ENCODE measurements at regions not wholly inside any gene's neighbourhood (a gene's known extent, or its start where the extent isn't known, plus 50 kb on each side); places are given as distances from the start of the nearest gene placed in this dataset.

GRCh38 chr7:136640977-136641376, 227.5 kb upstream of the CHRM2 start:
- no peak for TF ChIP-seq Cebpa-rat (IDR thresholded peaks at IDR 0.05)
- no peaks in the 10 kb centered on the region for H3K27me3 ChIP-seq
- no peaks in the 10 kb centered on the region for H3K36me3 ChIP-seq
- no peaks in the 10 kb centered on the region for H3K4me1 ChIP-seq
- H4K20me1 ChIP-seq, result no peaks in the 10 kb centered on the region
- H3K9me3 ChIP-seq (replicated peaks in 1 of 11), result no peaks in the 10 kb centered on the region
- H3K4me2 ChIP-seq, result no peak overlapping the region
- H3K27ac ChIP-seq, result no peak overlapping the region
- no peak overlapping the region for H3K9ac ChIP-seq
- H3K4me3 ChIP-seq, result no peak overlapping the region

DNA sequence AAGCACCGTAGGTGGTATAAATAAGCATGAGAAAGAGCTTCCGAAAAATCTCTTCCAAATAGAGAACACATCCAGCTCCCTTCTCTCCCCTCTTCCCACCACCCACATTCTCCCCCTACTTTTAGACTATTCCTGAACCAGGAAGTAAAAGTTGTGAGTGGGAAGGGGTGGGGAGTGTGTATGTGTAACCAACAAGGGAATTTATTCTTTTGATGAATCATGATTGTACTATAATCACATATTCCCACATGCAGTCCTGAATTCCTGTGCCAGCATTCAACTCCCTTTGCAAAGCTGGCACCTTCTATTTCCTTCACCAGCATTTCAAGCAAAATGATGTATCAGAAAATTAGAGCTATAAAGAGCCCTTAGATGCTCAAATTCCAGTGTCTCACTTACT, 230.6 kb upstream of the CHRM2 start:
- H3K9me3 ChIP-seq (replicated peaks in 1 of 11), result no peaks in the 10 kb centered on the region
- no peaks in the 10 kb centered on the region for H4K20me1 ChIP-seq
- H3K9ac ChIP-seq, result no peak overlapping the region
- H3K27me3 ChIP-seq, result no peaks in the 10 kb centered on the region
- no peaks in the 10 kb centered on the region for H3K36me3 ChIP-seq
- no peak for TF ChIP-seq Cebpa-rat (IDR thresholded peaks at IDR 0.05)
- H3K4me3 ChIP-seq, result no peak overlapping the region
- no peak overlapping the region for H3K4me2 ChIP-seq
- no peaks in the 10 kb centered on the region for H3K4me1 ChIP-seq
- no peak overlapping the region for H3K27ac ChIP-seq

DNA sequence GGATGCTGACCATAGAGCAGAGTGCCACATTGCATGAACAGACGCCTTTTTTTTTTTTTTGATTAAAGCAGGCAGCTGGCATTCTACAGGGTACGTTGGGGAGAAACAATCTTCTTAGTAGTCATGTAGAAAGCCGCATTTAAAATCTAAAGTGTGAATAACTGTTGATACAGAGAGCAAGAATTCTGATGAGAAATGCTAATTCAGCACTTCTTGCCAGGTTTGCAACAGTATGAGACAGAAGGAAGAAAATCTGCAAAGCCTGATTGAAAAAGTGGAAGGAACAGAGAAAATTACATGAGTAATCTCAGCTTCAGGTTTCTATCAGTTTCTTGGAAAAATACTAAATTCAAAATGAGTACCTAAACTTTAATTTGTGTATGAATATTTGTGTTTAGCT, 232.7 kb upstream of the CHRM2 start:
- Histone ChIP-seq H3K4me3 (no peak overlapping the region), H3K27me3 (no peaks in the 10 kb centered on the region), H3K9me3 (replicated peaks in 1 of 11) (no peaks in the 10 kb centered on the region), H3K4me1 (no peaks in the 10 kb centered on the region), H3K27ac (no peak overlapping the region), H3K36me3 (no peaks in the 10 kb centered on the region), H4K20me1 (no peaks in the 10 kb centered on the region), H3K9ac (no peak overlapping the region), H3K4me2 (no peak overlapping the region)
- TF ChIP-seq Cebpa-rat (IDR thresholded peaks at IDR 0.05), result no peak

DNA sequence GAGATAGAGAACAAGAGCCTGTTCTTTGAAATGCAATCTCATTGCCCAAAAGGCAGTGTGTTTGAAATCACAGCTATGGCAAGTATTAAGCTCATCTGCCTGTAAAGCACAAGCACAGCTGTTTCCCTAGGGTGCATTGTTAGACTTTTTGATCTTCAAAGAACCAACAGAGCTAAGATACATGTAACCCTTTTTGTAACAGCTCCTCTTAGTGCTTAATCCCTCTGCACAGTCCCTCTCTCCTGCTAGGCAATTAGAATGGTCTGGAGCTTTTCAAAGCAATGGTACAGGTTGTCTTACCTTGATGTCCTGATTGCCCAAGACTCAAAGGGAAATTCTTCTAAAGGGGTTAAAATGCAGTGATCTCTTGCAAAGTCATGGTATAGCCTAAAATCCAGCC, 249.6 kb upstream of the CHRM2 start:
- Histone ChIP-seq H4K20me1 (no peaks in the 10 kb centered on the region), H3K27me3 (no peaks in the 10 kb centered on the region), H3K36me3 (no peaks in the 10 kb centered on the region), H3K27ac (no peak overlapping the region), H3K9me3 (replicated peaks in 1 of 11) (0 out of 22 replicates have a peak, but pooled peaks cover 0 to under 1% (median 0%) of the 10 kb centered on the region in 11 experiments), H3K4me1 (no peaks in the 10 kb centered on the region), H3K4me3 (no peak overlapping the region), H3K4me2 (no peak overlapping the region), H3K9ac (no peak overlapping the region)
- TF ChIP-seq Cebpa-rat (IDR thresholded peaks at IDR 0.05), result no peak

DNA sequence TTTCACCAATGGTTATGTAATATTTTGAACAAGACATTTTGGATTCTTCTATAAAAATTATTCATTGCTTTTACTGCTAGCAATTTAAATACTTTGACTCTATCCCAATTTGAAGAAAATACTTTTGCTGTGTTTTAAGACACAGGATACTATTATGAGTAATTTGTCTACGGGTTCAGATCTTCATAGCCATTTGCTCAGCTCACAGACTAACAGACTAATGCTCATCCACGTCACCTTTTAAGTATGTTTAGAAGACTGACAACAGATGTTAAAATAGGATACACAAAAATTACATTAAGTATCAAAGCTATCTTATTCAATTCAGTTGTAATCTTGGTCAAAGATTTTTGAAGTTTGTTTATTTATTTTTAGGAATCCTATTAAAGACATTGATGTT, 251.3 kb upstream of the CHRM2 start:
- H3K4me1 ChIP-seq, result no peaks in the 10 kb centered on the region
- no peaks in the 10 kb centered on the region for H4K20me1 ChIP-seq
- no peaks in the 10 kb centered on the region for H3K9me3 ChIP-seq (replicated peaks in 1 of 11)
- no peak overlapping the region for H3K9ac ChIP-seq
- H3K27ac ChIP-seq, result no peak overlapping the region
- H3K27me3 ChIP-seq, result no peaks in the 10 kb centered on the region
- no peaks in the 10 kb centered on the region for H3K36me3 ChIP-seq
- TF ChIP-seq Cebpa-rat (IDR thresholded peaks at IDR 0.05), result no peak
- no peak overlapping the region for H3K4me2 ChIP-seq
- no peak overlapping the region for H3K4me3 ChIP-seq

DNA sequence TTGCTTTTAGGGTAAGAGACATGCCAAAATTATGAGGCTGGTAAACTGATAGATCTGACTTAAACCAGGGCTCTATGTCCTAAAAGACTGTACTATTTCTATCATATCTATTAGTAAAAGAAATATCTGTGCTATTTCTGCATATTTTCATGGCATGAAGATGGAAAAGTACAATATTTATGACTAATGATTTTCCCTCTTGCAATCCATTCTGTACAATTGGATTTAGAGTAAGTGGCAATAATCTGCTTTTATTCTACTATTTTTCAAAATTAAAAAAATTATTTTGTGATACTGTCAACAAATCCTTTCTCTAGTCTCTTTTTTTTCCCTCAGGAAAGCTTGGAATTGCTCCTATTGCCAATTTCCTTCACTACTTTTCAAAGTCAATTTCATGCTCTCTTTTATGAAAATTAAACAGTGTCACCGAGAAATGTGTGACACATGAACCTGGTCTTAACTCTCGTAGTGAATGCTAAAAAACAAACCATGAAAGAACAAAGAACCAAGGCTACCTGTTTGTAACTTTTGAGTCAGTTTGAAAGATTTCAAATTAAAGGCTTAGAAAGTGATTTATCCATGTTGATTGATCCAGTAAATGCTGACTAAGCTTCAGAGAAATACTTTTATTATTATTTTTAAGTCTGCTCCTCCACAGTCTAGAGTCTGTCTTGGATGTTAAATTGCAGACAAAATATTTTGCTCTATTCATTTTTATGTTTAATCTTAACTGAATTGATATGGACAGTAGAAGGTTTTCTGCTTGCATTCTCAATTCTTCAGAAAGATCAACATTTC, 262.7 kb upstream of the CHRM2 start:
- Histone ChIP-seq H3K27ac (no peak overlapping the region), H4K20me1 (no peaks in the 10 kb centered on the region), H3K9me3 (replicated peaks in 1 of 11) (peaks cover 0 to 11% (median 0%) of the 10 kb centered on the region in 11 experiments; a peak in 6 of 22 replicates), H3K36me3 (no peaks in the 10 kb centered on the region), H3K4me2 (no peak overlapping the region), H3K9ac (no peak overlapping the region), H3K4me1 (no peaks in the 10 kb centered on the region), H3K27me3 (no peaks in the 10 kb centered on the region), H3K4me3 (no peak overlapping the region)
- TF ChIP-seq Cebpa-rat (IDR thresholded peaks at IDR 0.05), result no peak

- H3K27me3 ChIP-seq, result no peaks in the 10 kb centered on the region
- H3K27ac ChIP-seq, result no peak overlapping the region
- no peaks in the 10 kb centered on the region for H3K36me3 ChIP-seq
- H3K4me3 ChIP-seq, result no peak overlapping the region
- H3K4me2 ChIP-seq, result no peak overlapping the region
- no peaks in the 10 kb centered on the region for H3K4me1 ChIP-seq
- H3K9me3 ChIP-seq (replicated peaks in 1 of 11), result peaks cover 0 to 11% (median 0%) of the 10 kb centered on the region in 11 experiments; a peak in 4 of 22 replicates
- no peak for TF ChIP-seq Cebpa-rat (IDR thresholded peaks at IDR 0.05)
- H4K20me1 ChIP-seq, result no peaks in the 10 kb centered on the region
- H3K9ac ChIP-seq, result no peak overlapping the region
These were observed 266.7 kb upstream of the CHRM2 start for GRCh38 chr7:136601772-136602171.

DNA sequence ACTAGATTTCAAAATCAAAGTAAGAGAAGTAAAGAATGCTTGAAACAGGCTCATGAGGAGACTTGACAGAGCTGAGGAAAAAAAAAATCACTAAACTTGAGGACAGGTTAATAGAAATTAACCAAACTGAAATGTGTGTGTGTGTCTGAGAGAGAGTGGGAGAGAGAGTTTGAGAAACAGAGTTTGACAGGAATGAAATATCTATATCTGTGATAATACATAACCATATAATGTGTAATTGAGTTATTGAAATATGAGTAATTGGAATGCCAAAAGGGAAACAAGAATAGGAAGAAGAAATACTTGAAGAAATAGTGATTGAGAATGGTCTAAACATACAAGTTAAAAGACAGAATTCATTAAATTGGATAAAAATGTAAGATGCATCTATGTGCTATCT, 268.0 kb upstream of the CHRM2 start:
- Histone ChIP-seq H3K4me2 (no peak overlapping the region), H3K36me3 (no peaks in the 10 kb centered on the region), H3K4me1 (no peaks in the 10 kb centered on the region), H4K20me1 (no peaks in the 10 kb centered on the region), H3K27ac (no peak overlapping the region), H3K4me3 (no peak overlapping the region), H3K9ac (no peak overlapping the region), H3K27me3 (no peaks in the 10 kb centered on the region), H3K9me3 (replicated peaks in 1 of 11) (peaks cover 0 to 11% (median 0%) of the 10 kb centered on the region in 11 experiments; a peak in 4 of 22 replicates)
- no peak for TF ChIP-seq Cebpa-rat (IDR thresholded peaks at IDR 0.05)

DNA sequence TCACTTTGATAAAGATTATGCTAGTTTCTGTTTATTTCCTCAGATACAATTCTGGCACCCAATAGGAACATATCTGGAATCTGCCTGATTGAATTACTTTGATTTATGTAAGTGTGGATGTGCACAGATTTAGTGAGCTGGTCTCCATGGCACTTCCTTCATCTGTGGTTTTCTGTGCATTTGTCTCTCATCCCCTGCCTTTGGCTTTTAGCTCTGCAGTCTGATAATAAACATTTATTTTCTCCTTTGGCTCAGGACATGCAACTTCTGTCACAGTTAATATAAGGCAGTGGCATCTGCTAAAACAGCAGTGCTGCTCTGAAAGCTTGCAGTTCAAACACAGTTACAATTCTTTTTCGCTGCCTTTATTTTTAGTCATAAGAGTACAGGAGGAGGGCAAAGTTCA, 273.7 kb upstream of the CHRM2 start:
- Histone ChIP-seq H3K36me3 (no peaks in the 10 kb centered on the region), H3K4me2 (no peak overlapping the region)

DNA sequence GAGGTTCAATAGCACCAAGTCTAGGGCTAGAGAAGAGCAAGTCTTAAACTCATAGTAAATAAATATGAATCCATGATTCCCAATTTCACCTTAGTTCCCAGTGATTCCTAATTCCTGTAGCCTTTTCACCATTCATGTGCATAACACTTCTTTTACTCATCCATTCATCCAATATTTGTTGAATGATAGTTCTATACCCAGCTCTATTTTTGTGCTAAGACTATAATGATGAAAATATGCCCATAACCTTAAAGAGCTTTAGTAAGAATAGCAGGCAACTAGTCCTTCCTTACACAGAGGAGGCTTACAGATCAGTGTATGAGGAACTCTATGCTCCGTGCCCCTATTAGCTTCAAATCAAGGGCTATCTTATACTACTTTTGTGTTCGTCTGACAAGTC, 280.2 kb upstream of the CHRM2 start:
- H3K4me2 ChIP-seq, result no peak overlapping the region
- TF ChIP-seq Cebpa-rat (IDR thresholded peaks at IDR 0.05), result no peak
- H3K27me3 ChIP-seq, result no peaks in the 10 kb centered on the region
- H3K36me3 ChIP-seq, result no peaks in the 10 kb centered on the region
- no peak overlapping the region for H3K9ac ChIP-seq
- H3K4me3 ChIP-seq, result no peak overlapping the region
- H3K9me3 ChIP-seq (replicated peaks in 1 of 11), result no peaks in the 10 kb centered on the region
- no peaks in the 10 kb centered on the region for H4K20me1 ChIP-seq
- peaks cover 0 to 17% (median 0%) of the 10 kb centered on the region in 10 experiments; a peak in 5 of 20 replicates for H3K4me1 ChIP-seq
- H3K27ac ChIP-seq, result no peak overlapping the region

More for the DNA sequence above, 273.7 kb upstream of the CHRM2 start:
- Histone ChIP-seq H3K27ac (no peak overlapping the region), H3K4me1 (no peaks in the 10 kb centered on the region), H3K9me3 (replicated peaks in 1 of 11) (no peaks in the 10 kb centered on the region), H3K27me3 (no peaks in the 10 kb centered on the region), H4K20me1 (no peaks in the 10 kb centered on the region), H3K4me3 (no peak overlapping the region), H3K9ac (no peak overlapping the region)
- TF ChIP-seq Cebpa-rat (IDR thresholded peaks at IDR 0.05), result no peak
